Small intestine (tissue), 7 donors: ENCODE measurements at regions not wholly inside any gene's neighbourhood (a gene's known extent, or its start where the extent isn't known, plus 50 kb on each side); places are given as distances from the start of the nearest gene placed in this dataset.

Source experiments
- DNase-seq, 2 donors: peaks; one replicate each; pipeline versions ENCODE4 v3.0.0 to v3.0.0-alpha.2; 2013
- FAIRE-seq: peaks from 2 replicates; lab custom pipeline; 2012; peaks lifted over from hg19 to GRCh38; lab: Jason Lieb, UNC
- H3K27ac ChIP-seq, 3 donors: one replicate each; pipeline ENCODE4 v1.5.1; 2013; ENCODE audit warnings: low read length in 2 of 3, mild to moderate bottlenecking in 2 of 3, control low read depth in 1 of 3, inconsistent platforms in 1 of 3, low read depth in 1 of 3, moderate library complexity in 1 of 3
- H3K27me3 ChIP-seq, 3 donors: one replicate each; pipeline ENCODE4 v1.6.1; 2013; ENCODE audit warnings: low read length in 3 of 3, inconsistent platforms in 1 of 3; ENCODE audit not compliant: control insufficient read depth in 3 of 3, insufficient read depth in 3 of 3
- H3K36me3 ChIP-seq, 3 donors: one replicate each; pipeline ENCODE4 v1.6.1; 2013; ENCODE audit warnings: low read length in 3 of 3, inconsistent platforms in 1 of 3, low read depth in 1 of 3, mild to moderate bottlenecking in 1 of 3, moderate library complexity in 1 of 3; ENCODE audit not compliant: control insufficient read depth in 3 of 3, insufficient read depth in 2 of 3
- H3K4me1 ChIP-seq, 3 donors: one replicate each; pipeline ENCODE4 v1.6.1; 2013; ENCODE audit warnings: low read length in 2 of 3, inconsistent platforms in 1 of 3, low read depth in 1 of 3, mild to moderate bottlenecking in 1 of 3, moderate library complexity in 1 of 3; ENCODE audit not compliant: control insufficient read depth in 3 of 3, insufficient read depth in 2 of 3
- H3K4me3 ChIP-seq, 3 donors: one replicate each; pipeline ENCODE4 v1.5.1; 2013; ENCODE audit warnings: low read length in 3 of 3, control low read depth in 1 of 3, inconsistent platforms in 1 of 3, low read depth in 1 of 3, mild to moderate bottlenecking in 1 of 3, moderate library complexity in 1 of 3
- H3K9me3 ChIP-seq, 2 donors: one replicate each; pipeline ENCODE4 v1.6.1; 2013; ENCODE audit warnings: low read depth in 1 of 2, low read length in 1 of 2; ENCODE audit not compliant: control insufficient read depth in 2 of 2, insufficient read depth in 1 of 2
- WGBS, 3 donors: extraction: QIAGEN DNeasy Blood & Tissue Kit; methylation state at CpG; one replicate each; pipeline ENCODE4 v1.1.7; 2013; 5-methylcytosine and 5-hydroxymethylcytosine counted together
- donor health status: healthy with polysubstance abuse.
- donor health status: control.
- donor health status: control.
- donor health status: Bipolar disorder and iron deficiency.
- donor health status: healthy.

- no peak for DNase-seq
- Histone ChIP-seq H3K27me3 (peaks cover 0 to 3% (median 0%) of the 10 kb centered on the region in 3 donors), H3K9me3 (peaks cover 0 to 7% of the 10 kb centered on the region in 2 donors)
These were observed 56.7 kb upstream of the UQCRFS1 start for GRCh38 chr19:29269641-29270040.

GRCh38 chr19:29271341-29271740 lies 58.4 kb upstream of the UQCRFS1 start:
- no peaks in the 10 kb centered on the region for H3K36me3 ChIP-seq
- no peak for DNase-seq
- no peaks in the 10 kb centered on the region for H3K4me1 ChIP-seq
- H3K4me3 ChIP-seq, result no peak overlapping the region
- FAIRE-seq, result no peak
- H3K27ac ChIP-seq, result no peak overlapping the region
- peaks cover 0 to 7% of the 10 kb centered on the region in 2 donors for H3K9me3 ChIP-seq
- WGBS, 3 donors, result 81 to 87% (median 82%) methylated on average over 3 of the region's 3 CpGs
- H3K27me3 ChIP-seq, result peaks cover 0 to 3% (median 0%) of the 10 kb centered on the region in 3 donors

More at GRCh38 chr19:29269641-29270040, 56.7 kb upstream of the UQCRFS1 start:
- Histone ChIP-seq H3K4me3 (no peak overlapping the region), H3K36me3 (no peaks in the 10 kb centered on the region), H3K4me1 (no peaks in the 10 kb centered on the region), H3K27ac (no peak overlapping the region)
- no peak for FAIRE-seq
- 56 to 72% (median 71%) methylated on average over 8 to 11 of the region's 12 CpGs for WGBS, 3 donors

GRCh38 chr19:29271911-29272310 lies 59.0 kb upstream of the UQCRFS1 start:
- Histone ChIP-seq H3K27me3 (peaks cover 0 to 3% (median 0%) of the 10 kb centered on the region in 3 donors), H3K4me1 (no peaks in the 10 kb centered on the region), H3K36me3 (no peaks in the 10 kb centered on the region), H3K4me3 (no peak overlapping the region), H3K9me3 (peaks cover 0 to 7% of the 10 kb centered on the region in 2 donors), H3K27ac (no peak overlapping the region)
- FAIRE-seq (no peak), DNase-seq (no peak)
- 90 to 92% (median 92%) methylated on average over 4 of the region's 4 CpGs for WGBS, 3 donors

- Histone ChIP-seq H3K27ac (no peak overlapping the region), H3K9me3 (peaks cover 0 to 7% of the 10 kb centered on the region in 2 donors), H3K4me1 (no peaks in the 10 kb centered on the region), H3K4me3 (no peak overlapping the region), H3K27me3 (peaks cover 0 to 3% (median 0%) of the 10 kb centered on the region in 3 donors), H3K36me3 (no peaks in the 10 kb centered on the region)
- FAIRE-seq (no peak), DNase-seq (no peak)
- WGBS, 3 donors, result 61 to 74% (median 71%) methylated on average over 8 of the region's 8 CpGs
These were observed 60.2 kb upstream of the UQCRFS1 start for GRCh38 chr19:29273000-29273640.

- FAIRE-seq, result no peak
- 85 to 88% (median 86%) methylated on average over 4 of the region's 4 CpGs for WGBS, 3 donors
- H3K27ac ChIP-seq, result no peak overlapping the region
These were observed 62.3 kb upstream of the UQCRFS1 start for GRCh38 chr19:29275266-29275665.

GRCh38 chr19:29277102-29277501 lies 64.2 kb upstream of the UQCRFS1 start:
- H3K9me3 ChIP-seq, result no peaks in the 10 kb centered on the region
- no peaks in the 10 kb centered on the region for H3K27me3 ChIP-seq
- FAIRE-seq, result no peak
- no peaks in the 10 kb centered on the region for H3K4me1 ChIP-seq
- WGBS, 3 donors, result 13 to 23% (median 18%) methylated on average over 7 of the region's 7 CpGs
- no peak overlapping the region for H3K4me3 ChIP-seq
- no peak overlapping the region for H3K27ac ChIP-seq
- peak; percentile 27 to 53 for DNase-seq
- no peaks in the 10 kb centered on the region for H3K36me3 ChIP-seq

More at GRCh38 chr19:29275266-29275665, 62.3 kb upstream of the UQCRFS1 start:
- no peak for DNase-seq
- no peak overlapping the region for H3K4me3 ChIP-seq
- H3K4me1 ChIP-seq, result no peaks in the 10 kb centered on the region
- peaks cover 0 to 7% of the 10 kb centered on the region in 2 donors for H3K9me3 ChIP-seq
- peaks cover 0 to 3% (median 0%) of the 10 kb centered on the region in 3 donors for H3K27me3 ChIP-seq
- no peaks in the 10 kb centered on the region for H3K36me3 ChIP-seq

- Histone ChIP-seq H3K4me1 (no peaks in the 10 kb centered on the region), H3K27ac (no peak overlapping the region), H3K9me3 (no peaks in the 10 kb centered on the region), H3K27me3 (peaks cover 0 to 6% (median 0%) of the 10 kb centered on the region in 3 donors), H3K4me3 (no peak overlapping the region), H3K36me3 (no peaks in the 10 kb centered on the region)
- DNase-seq (no peak), FAIRE-seq (no peak)
- 39 to 42% (median 42%) methylated on average over 3 of the region's 3 CpGs for WGBS, 3 donors
These were observed 65.8 kb upstream of the UQCRFS1 start for GRCh38 chr19:29278716-29279115.

GRCh38 chr19:29283366-29283765 lies 70.4 kb upstream of the UQCRFS1 start:
- no peak for DNase-seq
- Histone ChIP-seq H3K9me3 (no peaks in the 10 kb centered on the region), H3K27ac (no peak overlapping the region), H3K36me3 (no peaks in the 10 kb centered on the region), H3K4me3 (no peak overlapping the region), H3K4me1 (no peaks in the 10 kb centered on the region), H3K27me3 (peaks cover 0 to 6% (median 0%) of the 10 kb centered on the region in 3 donors)
- no peak for FAIRE-seq
- 68 to 84% (median 69%) methylated on average over 3 of the region's 3 CpGs for WGBS, 3 donors
